ENCODE measurements at regions not wholly inside any gene's neighbourhood (a gene's known extent, or its start where the extent isn't known, plus 50 kb on each side); places are given as distances from the start of the nearest gene placed in this dataset.
A peak's percentile ranks its signal among the peaks of the same experiment; 100 is the strongest.
"Not testable (repeated sequence)": the region's sequence is repeated elsewhere in the genome, so short reads cannot be mapped to it uniquely, and the experiment has no call there.

- no peak overlapping the region for H3K27ac Mint-ChIP-seq
- DNase-seq (ENCODE audit: low spot score in 2 of 2) (no peak), ATAC-seq (no peak)
- H3K36me3 Mint-ChIP-seq: no peaks in the 10 kb centered on the region
- H3K4me3 Mint-ChIP-seq: no peak overlapping the region
- peaks cover 6% of the 10 kb centered on the region for H3K9me3 Mint-ChIP-seq
- no peaks in the 10 kb centered on the region for H3K4me1 Mint-ChIP-seq
Observed at GRCh38 chr6:116982401-116982800, 105.4 kb downstream of the RFX6 start.

GRCh38 chr6:116983375-116983774 lies 106.3 kb downstream of the RFX6 start:
- Mint-ChIP-seq H3K9me3 (peaks cover 6% of the 10 kb centered on the region), H3K4me1 (no peaks in the 10 kb centered on the region), H3K4me3 (no peak overlapping the region), H3K36me3 (no peaks in the 10 kb centered on the region), H3K27ac (no peak overlapping the region)
- DNase-seq (ENCODE audit: low spot score in 2 of 2) (no peak), ATAC-seq (no peak)

GRCh38 chr6:116986819-116987218 lies 109.8 kb downstream of the RFX6 start:
- DNase-seq (ENCODE audit: low spot score in 2 of 2) (no peak), ATAC-seq (no peak)
- Mint-ChIP-seq H3K27ac (no peak overlapping the region), H3K4me1 (no peaks in the 10 kb centered on the region), H3K9me3 (peaks cover 6% of the 10 kb centered on the region), H3K36me3 (no peaks in the 10 kb centered on the region), H3K4me3 (no peak overlapping the region)

- Mint-ChIP-seq H3K9me3 (no peaks in the 10 kb centered on the region), H3K36me3 (no peaks in the 10 kb centered on the region), H3K4me3 (no peak overlapping the region), H3K4me1 (no peaks in the 10 kb centered on the region), H3K27ac (no peak overlapping the region)
- ATAC-seq (no peak), DNase-seq (ENCODE audit: low spot score in 2 of 2) (no peak)
Observed at GRCh38 chr6:116990679-116991078, 113.6 kb downstream of the RFX6 start.

GRCh38 chr6:116992546-116992945 lies 115.5 kb downstream of the RFX6 start:
- H3K9me3 Mint-ChIP-seq: peaks cover 2% of the 10 kb centered on the region
- no peak overlapping the region for H3K27ac Mint-ChIP-seq
- H3K4me3 Mint-ChIP-seq: no peak overlapping the region
- H3K36me3 Mint-ChIP-seq: no peaks in the 10 kb centered on the region
- H3K4me1 Mint-ChIP-seq: no peaks in the 10 kb centered on the region
- DNase-seq (ENCODE audit: low spot score in 2 of 2) (no peak), ATAC-seq (no peak)

GRCh38 chr6:116994447-116994846 lies 117.4 kb downstream of the RFX6 start:
- no peak for ATAC-seq

GRCh38 chr6:116996842-116997241 lies 119.8 kb downstream of the RFX6 start:
- Mint-ChIP-seq H3K4me3 (no peak overlapping the region), H3K4me1 (no peaks in the 10 kb centered on the region), H3K27ac (no peak overlapping the region), H3K9me3 (peaks cover 2% of the 10 kb centered on the region), H3K36me3 (no peaks in the 10 kb centered on the region)
- ATAC-seq (no peak), DNase-seq (ENCODE audit: low spot score in 2 of 2) (no peak)

More at GRCh38 chr6:116994447-116994846, 117.4 kb downstream of the RFX6 start:
- no peak for DNase-seq (ENCODE audit: low spot score in 2 of 2)
- Mint-ChIP-seq H3K27ac (no peak overlapping the region), H3K9me3 (peaks cover 2% of the 10 kb centered on the region), H3K4me3 (no peak overlapping the region), H3K36me3 (no peaks in the 10 kb centered on the region), H3K4me1 (no peaks in the 10 kb centered on the region)

- no peak for ATAC-seq
- H3K27ac Mint-ChIP-seq: no peak overlapping the region
- no peak for DNase-seq (ENCODE audit: low spot score in 2 of 2)
- H3K4me3 Mint-ChIP-seq: no peak overlapping the region
- H3K4me1 Mint-ChIP-seq: no peaks in the 10 kb centered on the region
- no peaks in the 10 kb centered on the region for H3K36me3 Mint-ChIP-seq
- H3K9me3 Mint-ChIP-seq: peaks cover 3% of the 10 kb centered on the region
Observed at GRCh38 chr6:116997496-116997895, 120.5 kb downstream of the RFX6 start.

- Mint-ChIP-seq H3K9me3 (peaks cover 1% of the 10 kb centered on the region), H3K27ac (no peak overlapping the region), H3K4me3 (no peak overlapping the region), H3K36me3 (no peaks in the 10 kb centered on the region), H3K4me1 (no peaks in the 10 kb centered on the region)
- no peak for DNase-seq (ENCODE audit: low spot score in 2 of 2)
- ATAC-seq: no peak
Observed at GRCh38 chr6:117007659-117008058, 130.6 kb downstream of the RFX6 start.

- ATAC-seq (no peak), DNase-seq (ENCODE audit: low spot score in 2 of 2) (no peak)
- no peak overlapping the region for H3K4me3 Mint-ChIP-seq
- H3K9me3 Mint-ChIP-seq: no peaks in the 10 kb centered on the region
- H3K4me1 Mint-ChIP-seq: no peaks in the 10 kb centered on the region
- no peak overlapping the region for H3K27ac Mint-ChIP-seq
- H3K36me3 Mint-ChIP-seq: no peaks in the 10 kb centered on the region
Observed at GRCh38 chr6:117008618-117009017, 131.6 kb downstream of the RFX6 start.

- not testable (repeated sequence) for H3K27ac Mint-ChIP-seq; H3K9me3 Mint-ChIP-seq; DNase-seq (ENCODE audit: low spot score in 2 of 2); H3K4me3 Mint-ChIP-seq; H3K36me3 Mint-ChIP-seq; H3K4me1 Mint-ChIP-seq; ATAC-seq
Observed at GRCh38 chr6:117014641-117015473, 137.8 kb downstream of the RFX6 start.

GRCh38 chr6:117015474-117015804 lies 138.4 kb downstream of the RFX6 start:
- not testable (repeated sequence) for H3K27ac Mint-ChIP-seq; DNase-seq (ENCODE audit: low spot score in 2 of 2); ATAC-seq; H3K4me1 Mint-ChIP-seq; H3K9me3 Mint-ChIP-seq; H3K4me3 Mint-ChIP-seq; H3K36me3 Mint-ChIP-seq

- Mint-ChIP-seq H3K36me3 (no peaks in the 10 kb centered on the region), H3K4me3 (no peak overlapping the region), H3K9me3 (peaks cover 3% of the 10 kb centered on the region), H3K4me1 (no peaks in the 10 kb centered on the region), H3K27ac (no peak overlapping the region)
- DNase-seq (ENCODE audit: low spot score in 2 of 2) (no peak), ATAC-seq (no peak)
Observed at GRCh38 chr6:117018771-117019170, 141.7 kb downstream of the RFX6 start.

- Mint-ChIP-seq H3K4me3 (no peak overlapping the region), H3K36me3 (no peaks in the 10 kb centered on the region), H3K27ac (no peak overlapping the region), H3K4me1 (no peaks in the 10 kb centered on the region), H3K9me3 (peaks cover 3% of the 10 kb centered on the region)
- DNase-seq (ENCODE audit: low spot score in 2 of 2) (no peak), ATAC-seq (no peak)
Observed at GRCh38 chr6:117022774-117023173, 145.7 kb downstream of the RFX6 start.

- Mint-ChIP-seq H3K4me1 (no peaks in the 10 kb centered on the region), H3K27ac (no peak overlapping the region), H3K4me3 (no peak overlapping the region)
Observed at GRCh38 chr6:117025310-117025709, 148.3 kb downstream of the RFX6 start.

GRCh38 chr6:117028256-117028655 lies 151.2 kb downstream of the RFX6 start:
- H3K4me3 Mint-ChIP-seq: no peak overlapping the region
- peaks cover 4% of the 10 kb centered on the region for H3K9me3 Mint-ChIP-seq
- no peaks in the 10 kb centered on the region for H3K36me3 Mint-ChIP-seq
- ATAC-seq (no peak), DNase-seq (ENCODE audit: low spot score in 2 of 2) (no peak)
- H3K4me1 Mint-ChIP-seq: no peaks in the 10 kb centered on the region
- no peak overlapping the region for H3K27ac Mint-ChIP-seq

More at GRCh38 chr6:117025310-117025709, 148.3 kb downstream of the RFX6 start:
- DNase-seq (ENCODE audit: low spot score in 2 of 2) (no peak), ATAC-seq (peak; percentile 37)
- Mint-ChIP-seq H3K9me3 (no peaks in the 10 kb centered on the region), H3K36me3 (no peaks in the 10 kb centered on the region)
